Ovary (tissue), 7 donors: ENCODE measurements at regions not wholly inside any gene's neighbourhood (a gene's known extent, or its start where the extent isn't known, plus 50 kb on each side); places are given as distances from the start of the nearest gene placed in this dataset.

ENCODE experiments used
- DNase-seq, 5 donors: peaks; one replicate each; pipeline ENCODE4 v3.0.0-alpha.2; 2019 to 2020
- H3K27ac ChIP-seq, 2 donors: fragments of 200-600 bp; one replicate each; pipeline versions ENCODE4 v1.5.1 to v1.8.0; 2019 to 2022
- H3K27me3 ChIP-seq: fragments of 200-600 bp; one replicate; pipeline ENCODE4 v1.8.0; 2022
- H3K36me3 ChIP-seq: fragments of 200-600 bp; sonication (generic); one replicate; pipeline ENCODE4 v1.5.1; 2019
- H3K4me1 ChIP-seq: one replicate; pipeline ENCODE4 v1.8.1; 2013; ENCODE audit warnings: mild to moderate bottlenecking, moderate library complexity; ENCODE audit not compliant: insufficient read depth
- H3K4me3 ChIP-seq: fragments of 200-600 bp; sonication (generic); one replicate; pipeline ENCODE4 v1.5.1; 2017
- H3K9me3 ChIP-seq, 2 donors: fragments of 200-600 bp in 1 of 2; sonication (generic) in 1 of 2; one replicate each; pipeline versions ENCODE4 v1.5.1 to v1.8.1; 2013 to 2019; ENCODE audit warnings: mild to moderate bottlenecking in 1 of 2, moderate library complexity in 1 of 2
- EP300 ChIP-seq: sonication (generic); formaldehyde crosslinking; IDR thresholded peaks from one replicate; pipeline ENCODE4 v1.6.1; 2017; ENCODE audit warnings: antibody characterized with exemption
- POLR2A ChIP-seq: fragments of 450-650 bp; IDR thresholded peaks from one replicate; pipeline ENCODE4 v1.6.1; 2017; ENCODE audit warnings: antibody characterized with exemption, mild to moderate bottlenecking, moderate library complexity
- WGBS, 3 donors: extraction: QIAGEN DNeasy Blood & Tissue Kit in 1 of 3; methylation state at CpG; one replicate each; pipeline versions ENCODE4 v1.1.5 to v1.1.7; 2013 to 2017; 5-methylcytosine and 5-hydroxymethylcytosine counted together
- intact Hi-C, 4 donors: fragments of 100-400 bp; cut with DNase I; formaldehyde crosslinking; loops; one replicate each; pipeline versions ENCODE4 v1.11.0 to v1.15.1; 2022 to 2023
- TF ChIP-seq, protein P1 (sequence below), 3 donors: fragments of 450-650 bp in 2 of 3; fragments of 200-600 bp in 1 of 3; IDR thresholded peaks; one replicate each; pipeline versions ENCODE4 v1.5.1 to v1.8.0; 2016 to 2022; ENCODE audit warnings: antibody characterized with exemption in 3 of 3, mild to moderate bottlenecking in 1 of 3
- donor health status: DM: no; HTN: no; CAD: no; lungs with moderate emphysema.
- donor health status: DM: no; HTN: no; CAD: no.
- donor health status: Bipolar disorder and iron deficiency.
- donor health status: DM: no; HTN: no; CAD: no.
- donor health status: DM: yes; HTN: yes; CAD: no.

DNA sequence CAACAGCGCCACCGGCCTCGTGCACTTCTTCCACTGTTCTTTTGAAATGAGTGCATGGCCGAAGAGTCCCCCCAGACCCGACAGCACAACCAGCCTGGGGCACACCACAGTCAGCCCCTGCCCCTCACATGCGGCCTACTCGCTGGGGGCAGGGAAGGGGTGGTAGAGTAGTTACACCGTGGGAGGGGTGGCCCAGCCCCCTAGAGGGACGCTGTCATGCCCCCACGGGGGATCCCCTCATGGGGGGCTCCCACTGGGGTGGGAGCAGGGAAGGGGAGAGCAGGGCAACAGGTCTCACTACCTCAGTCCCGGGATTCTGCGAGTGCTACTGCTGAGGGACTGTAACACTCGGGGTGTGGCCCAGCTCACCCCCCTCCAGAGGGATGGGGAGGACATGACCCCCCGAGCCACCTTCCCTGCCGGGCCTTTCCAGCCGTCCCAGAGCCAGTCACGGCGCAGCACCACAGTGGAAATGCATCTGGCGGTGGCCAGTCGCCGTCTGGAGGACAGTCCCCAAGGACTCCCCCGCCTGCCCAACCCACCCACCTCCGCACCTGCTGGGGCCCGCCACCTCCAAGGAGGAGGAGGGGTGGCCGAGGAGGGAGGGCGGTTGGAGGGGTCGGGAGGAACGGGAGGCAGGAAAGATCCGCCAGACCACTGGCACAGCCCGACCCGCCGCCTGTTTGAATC, 84.6 kb upstream of the ZNF254 start:
- H3K4me1 ChIP-seq, result no peaks in the 10 kb centered on the region
- no peaks in the 10 kb centered on the region for H3K36me3 ChIP-seq
- no peaks in the 10 kb centered on the region for H3K9me3 ChIP-seq
- H3K27ac ChIP-seq, result no peak overlapping the region
- WGBS, 3 donors, result 91 to 92% (median 91%) methylated on average over 29 to 32 of the region's 32 CpGs
- no peak for TF ChIP-seq EP300
- no peak for TF ChIP-seq POLR2A
- TF ChIP-seq, protein P1, sequence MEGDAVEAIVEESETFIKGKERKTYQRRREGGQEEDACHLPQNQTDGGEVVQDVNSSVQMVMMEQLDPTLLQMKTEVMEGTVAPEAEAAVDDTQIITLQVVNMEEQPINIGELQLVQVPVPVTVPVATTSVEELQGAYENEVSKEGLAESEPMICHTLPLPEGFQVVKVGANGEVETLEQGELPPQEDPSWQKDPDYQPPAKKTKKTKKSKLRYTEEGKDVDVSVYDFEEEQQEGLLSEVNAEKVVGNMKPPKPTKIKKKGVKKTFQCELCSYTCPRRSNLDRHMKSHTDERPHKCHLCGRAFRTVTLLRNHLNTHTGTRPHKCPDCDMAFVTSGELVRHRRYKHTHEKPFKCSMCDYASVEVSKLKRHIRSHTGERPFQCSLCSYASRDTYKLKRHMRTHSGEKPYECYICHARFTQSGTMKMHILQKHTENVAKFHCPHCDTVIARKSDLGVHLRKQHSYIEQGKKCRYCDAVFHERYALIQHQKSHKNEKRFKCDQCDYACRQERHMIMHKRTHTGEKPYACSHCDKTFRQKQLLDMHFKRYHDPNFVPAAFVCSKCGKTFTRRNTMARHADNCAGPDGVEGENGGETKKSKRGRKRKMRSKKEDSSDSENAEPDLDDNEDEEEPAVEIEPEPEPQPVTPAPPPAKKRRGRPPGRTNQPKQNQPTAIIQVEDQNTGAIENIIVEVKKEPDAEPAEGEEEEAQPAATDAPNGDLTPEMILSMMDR (IDR thresholded peaks at IDR 0.05), result no peak
- DNase-seq, result no peak
- intact Hi-C loops, result no loop called here
- no peak overlapping the region for H3K4me3 ChIP-seq
- no peaks in the 10 kb centered on the region for H3K27me3 ChIP-seq

DNA sequence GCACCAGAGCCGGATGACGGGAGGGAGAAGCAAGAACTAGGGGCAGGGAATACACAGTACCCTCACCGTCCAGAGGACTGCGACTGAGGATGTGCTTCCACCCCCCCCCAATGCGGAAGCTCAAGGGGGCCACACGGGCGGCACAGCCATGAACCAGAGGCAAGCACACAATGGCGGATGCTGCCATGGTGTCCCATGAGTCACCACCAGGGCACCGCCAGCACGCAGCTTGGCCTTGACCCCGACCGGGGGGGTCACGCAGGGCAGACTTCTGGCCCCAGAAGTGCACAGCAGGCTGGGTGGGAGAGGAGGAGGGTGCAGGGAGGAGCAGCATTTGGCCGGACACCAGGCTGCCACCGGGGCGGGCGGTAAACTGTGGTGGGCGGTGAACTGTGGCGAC, 83.5 kb upstream of the ZNF254 start:
- TF ChIP-seq, protein P1 (IDR thresholded peaks at IDR 0.05), result no peak
- TF ChIP-seq POLR2A, result no peak
- TF ChIP-seq EP300, result no peak
- DNase-seq, result no peak
- H3K4me1 ChIP-seq, result no peaks in the 10 kb centered on the region
- H3K9me3 ChIP-seq, result no peaks in the 10 kb centered on the region
- H3K27me3 ChIP-seq, result no peaks in the 10 kb centered on the region
- no peak overlapping the region for H3K4me3 ChIP-seq
- 91 to 95% (median 92%) methylated on average over 19 of the region's 19 CpGs for WGBS, 3 donors
- H3K27ac ChIP-seq, result no peak overlapping the region
- H3K36me3 ChIP-seq, result no peaks in the 10 kb centered on the region
- intact Hi-C loops, result no loop called here

DNA sequence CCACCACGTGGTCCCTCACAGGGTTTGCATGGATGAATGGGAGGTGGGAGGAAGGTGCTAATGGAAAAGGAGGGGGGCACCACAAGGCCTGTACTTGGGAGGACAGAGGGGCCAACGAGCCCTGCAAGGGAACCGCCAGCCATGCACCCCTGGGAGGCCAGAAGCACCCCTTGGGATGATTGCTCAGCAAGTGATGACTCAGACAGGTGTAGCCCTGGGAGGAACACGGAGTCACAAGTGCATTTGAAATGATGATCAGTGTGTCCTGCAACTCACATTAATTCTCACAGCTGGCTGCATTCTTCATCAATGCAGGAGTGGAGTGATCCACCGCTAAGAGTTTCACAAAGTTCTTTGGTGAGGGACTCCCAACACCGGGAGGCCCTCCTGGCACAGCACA, 82.8 kb upstream of the ZNF254 start:
- 72 to 76% (median 76%) methylated on average over 6 of the region's 6 CpGs for WGBS, 3 donors
- DNase-seq, result no peak
- Histone ChIP-seq H3K4me1 (no peaks in the 10 kb centered on the region), H3K9me3 (no peaks in the 10 kb centered on the region), H3K36me3 (no peaks in the 10 kb centered on the region), H3K27ac (no peak overlapping the region), H3K4me3 (no peak overlapping the region), H3K27me3 (no peaks in the 10 kb centered on the region)
- TF ChIP-seq EP300 (no peak), POLR2A (no peak)
- TF ChIP-seq, protein P1 (IDR thresholded peaks at IDR 0.05), result no peak
- intact Hi-C loops, result no loop called here

DNA sequence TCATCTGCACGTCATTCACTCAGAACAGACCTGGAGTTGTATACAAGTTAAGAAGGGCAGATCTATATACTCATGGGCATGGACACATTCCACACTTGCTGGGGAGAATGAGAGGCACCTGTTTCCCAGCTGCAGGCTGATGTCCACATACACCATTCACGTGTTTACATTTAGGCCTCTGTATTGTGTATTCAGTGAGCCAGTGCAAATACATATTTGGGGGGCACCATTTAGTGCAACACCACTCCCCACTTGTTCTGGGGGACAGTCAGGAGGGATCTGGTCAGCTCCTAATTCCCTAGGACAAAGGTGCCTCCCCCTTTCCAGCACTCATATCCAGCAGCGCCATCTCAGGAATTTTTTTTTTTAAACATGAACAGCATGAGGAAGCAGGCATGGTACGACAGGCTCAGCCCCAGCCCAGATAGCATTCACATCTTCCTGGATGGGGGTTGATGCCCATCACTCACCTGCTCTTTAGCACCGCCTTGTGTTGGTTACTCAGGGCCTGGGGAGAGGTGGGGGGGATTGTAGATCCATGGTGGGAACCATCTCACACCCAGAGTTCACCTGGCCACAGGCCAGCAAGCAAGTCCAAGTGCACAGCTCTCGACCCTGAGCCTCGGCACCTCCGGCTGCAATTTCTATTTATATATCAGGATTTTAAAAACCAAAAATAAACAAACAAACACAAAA, 56.9 kb upstream of the ZNF254 start:
- DNase-seq, result no peak
- no peaks in the 10 kb centered on the region for H3K36me3 ChIP-seq
- no peak for TF ChIP-seq POLR2A
- H3K27ac ChIP-seq, result no peak overlapping the region
- H3K4me3 ChIP-seq, result no peak overlapping the region
- intact Hi-C loops, result no loop called here
- no peaks in the 10 kb centered on the region for H3K9me3 ChIP-seq
- no peaks in the 10 kb centered on the region for H3K27me3 ChIP-seq
- peaks cover 2% of the 10 kb centered on the region for H3K4me1 ChIP-seq
- 58 to 71% (median 66%) methylated on average over 8 of the region's 8 CpGs for WGBS, 3 donors

DNA sequence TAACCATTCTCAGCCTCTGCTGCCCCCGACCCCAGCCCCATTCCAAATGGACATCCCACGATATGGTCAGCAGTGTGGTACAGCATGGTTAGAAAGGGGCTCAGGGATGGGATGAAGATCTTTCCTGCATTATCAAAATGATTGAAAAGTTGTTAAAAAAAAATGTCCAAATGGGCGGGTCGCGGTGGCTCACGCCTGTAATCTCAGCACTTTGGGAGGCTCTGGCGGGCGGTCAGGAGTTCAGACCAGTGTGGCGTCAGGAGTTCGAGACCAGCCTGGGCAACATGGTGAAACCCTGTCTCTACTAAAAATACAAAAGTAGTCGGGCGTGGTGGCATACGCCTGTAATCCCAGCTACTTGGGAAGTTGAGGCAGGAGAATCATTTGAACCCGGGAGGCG, 54.3 kb upstream of the ZNF254 start:
- Histone ChIP-seq H3K4me3 (peak overlapping the region; percentile 80), H3K4me1 (peaks cover 7% of the 10 kb centered on the region), H3K9me3 (no peaks in the 10 kb centered on the region), H3K36me3 (no peaks in the 10 kb centered on the region), H3K27ac (peak overlapping the region in 1 of 2 donors; percentile 89), H3K27me3 (no peaks in the 10 kb centered on the region)
- WGBS, 3 donors, result 60 to 71% (median 70%) methylated on average over 15 of the region's 15 CpGs
- intact Hi-C loops, result no loop called here
- TF ChIP-seq, protein P1 (IDR thresholded peaks at IDR 0.05), result no peak
- TF ChIP-seq EP300 (no peak), POLR2A (no peak)
- DNase-seq, result peak; percentile 12 to 40 (median 35)
